Activated CD4-positive, CD25-positive, alpha-beta regulatory T cell treated with anti-CD3 and anti-CD28 coated beads, Interleukin-2, amount 50 U/mL, for 16 hours (primary cell): ENCODE measurements at regions not wholly inside any gene's neighbourhood (a gene's known extent, or its start where the extent isn't known, plus 50 kb on each side); places are given as distances from the start of the nearest gene placed in this dataset.

Source experiments
- DNase-seq: peaks from one replicate; pipeline ENCODE4 v3.0.0-alpha.2; 2020; ENCODE audit warnings: low read depth, low spot score

DNA sequence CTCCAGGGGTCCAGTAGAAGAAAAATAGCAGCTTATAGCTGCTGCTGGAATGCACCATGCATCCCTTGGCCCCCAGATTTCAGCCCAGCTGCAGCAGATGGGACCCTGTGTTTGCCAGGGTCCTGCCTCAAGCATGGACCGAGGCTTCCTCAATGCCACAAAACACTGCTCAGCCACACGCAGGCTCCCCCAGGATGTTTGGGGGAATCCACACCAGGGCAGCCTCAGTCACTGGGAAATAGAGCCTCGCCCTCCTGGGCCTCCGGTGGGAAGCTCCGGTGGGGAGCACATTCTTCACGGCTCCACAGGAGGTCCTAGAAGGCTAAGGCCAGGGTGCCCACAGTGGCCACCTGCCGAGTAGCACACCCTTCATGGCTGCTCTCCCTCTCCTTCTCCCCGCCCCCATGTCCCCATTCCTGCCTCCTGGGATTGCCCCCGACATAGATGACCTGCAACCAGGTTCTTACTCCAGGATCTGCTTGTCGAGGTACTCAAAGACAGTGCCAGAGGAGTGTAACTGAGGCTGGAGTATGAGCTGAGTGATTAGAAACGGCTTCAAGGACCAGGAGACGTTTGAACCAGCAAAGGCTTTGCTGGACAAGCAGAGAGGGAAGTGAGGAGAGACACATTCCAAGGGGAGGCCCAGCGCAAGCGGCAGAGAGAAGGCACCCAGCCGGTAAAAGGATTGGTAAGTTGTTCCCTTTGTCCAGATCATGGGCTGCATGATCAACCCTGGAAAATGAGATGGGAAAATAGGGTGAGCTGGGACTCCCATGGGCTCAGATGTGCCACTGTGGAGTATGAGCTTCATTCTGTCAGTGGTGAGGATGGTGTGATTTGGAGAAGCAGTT is 110.7 kb upstream of the UQCRFS1 start:
- DNase-seq = no peak

DNA sequence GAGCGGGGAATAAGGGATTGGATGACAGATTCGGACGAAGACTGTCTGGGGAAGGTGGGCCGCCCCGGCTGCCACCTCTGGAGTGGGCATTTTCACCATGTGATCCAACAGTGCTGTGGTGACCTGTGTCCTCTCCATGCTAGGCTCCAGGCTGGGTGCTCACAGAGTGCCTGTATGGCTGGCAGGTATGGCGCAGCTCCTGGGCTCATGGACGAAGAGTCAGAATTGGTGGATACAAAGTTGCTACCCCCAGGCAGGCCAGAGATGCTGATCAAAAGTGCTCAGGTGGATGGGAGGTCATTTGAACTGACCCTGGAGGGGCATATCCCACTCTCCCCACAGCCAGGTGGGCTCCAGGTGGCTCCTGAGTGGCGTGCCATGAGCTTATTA is 111.3 kb upstream of the UQCRFS1 start:
- DNase-seq = no peak

DNA sequence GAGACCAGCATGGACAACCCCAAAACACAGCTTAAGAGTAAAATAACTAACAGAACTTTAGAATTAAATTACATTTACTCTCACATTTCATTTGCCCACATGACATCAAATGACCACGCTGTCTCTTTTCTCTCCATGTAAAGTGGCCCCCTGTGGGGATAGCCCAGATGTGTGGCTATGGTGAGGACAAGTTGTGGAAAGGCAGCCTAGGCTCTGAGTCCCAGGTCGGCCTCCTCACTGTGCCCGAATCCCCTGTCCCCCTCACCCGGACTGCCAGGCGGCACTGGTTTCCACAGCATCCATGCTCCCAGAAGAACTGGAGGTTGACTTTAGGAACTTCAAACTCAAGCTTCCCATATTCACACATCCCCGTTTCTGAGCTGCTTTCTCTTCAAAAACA is 111.8 kb upstream of the UQCRFS1 start:
- no peak for DNase-seq

DNA sequence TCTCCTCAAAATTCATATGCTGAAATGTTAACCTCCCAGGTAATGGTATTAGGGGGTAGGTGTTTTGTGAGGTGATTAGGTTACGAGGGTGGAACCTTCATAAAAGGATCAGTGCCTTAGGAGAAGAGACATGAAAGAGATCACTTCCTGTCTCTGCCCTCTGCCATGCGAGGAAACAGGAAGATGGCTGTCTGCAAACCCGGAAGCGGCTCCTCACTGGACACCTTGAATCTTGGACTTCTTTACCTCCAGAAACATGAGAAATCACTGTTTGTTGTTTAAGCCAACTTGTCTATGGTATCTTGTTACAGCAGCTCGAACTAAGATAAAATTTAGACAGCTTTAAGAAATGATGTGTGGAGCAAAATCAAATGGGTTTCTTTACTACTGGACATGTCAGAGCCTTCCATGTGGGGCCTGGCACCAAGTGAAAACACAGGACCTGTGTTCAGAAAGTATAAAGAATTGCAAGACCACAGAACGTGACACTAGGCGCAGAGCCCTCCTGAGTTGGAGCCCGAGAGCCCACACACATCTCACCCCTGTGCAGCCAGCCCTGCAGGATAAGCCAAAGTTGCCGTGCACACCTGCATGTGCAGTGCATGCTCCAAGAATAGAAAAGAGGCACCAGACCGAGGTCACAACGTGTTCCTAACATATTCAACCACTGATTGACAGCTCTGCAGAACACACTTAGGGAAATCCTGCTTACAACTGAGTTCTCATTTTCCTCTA is 112.5 kb upstream of the UQCRFS1 start:
- DNase-seq = no peak

DNA sequence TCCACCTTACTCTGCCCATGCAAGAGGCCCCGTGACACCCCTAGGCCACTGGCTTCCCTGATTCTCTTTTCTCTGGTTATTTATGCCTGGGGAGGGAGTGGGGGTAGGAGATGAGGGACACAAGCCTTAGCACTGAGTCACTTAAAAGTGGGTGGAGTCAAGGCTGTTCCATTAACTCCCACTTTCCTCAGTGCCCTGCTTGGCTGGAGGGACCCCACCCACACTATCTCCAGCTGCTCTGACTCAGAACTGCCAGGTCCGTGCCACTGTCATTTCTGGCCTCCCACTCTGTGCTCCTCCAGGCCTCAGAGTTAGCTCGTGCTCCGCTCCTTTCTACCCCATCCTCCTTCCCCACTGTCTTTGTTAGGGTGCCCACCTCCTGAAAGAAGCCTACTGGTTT is 113.4 kb upstream of the UQCRFS1 start:
- no peak for DNase-seq

DNA sequence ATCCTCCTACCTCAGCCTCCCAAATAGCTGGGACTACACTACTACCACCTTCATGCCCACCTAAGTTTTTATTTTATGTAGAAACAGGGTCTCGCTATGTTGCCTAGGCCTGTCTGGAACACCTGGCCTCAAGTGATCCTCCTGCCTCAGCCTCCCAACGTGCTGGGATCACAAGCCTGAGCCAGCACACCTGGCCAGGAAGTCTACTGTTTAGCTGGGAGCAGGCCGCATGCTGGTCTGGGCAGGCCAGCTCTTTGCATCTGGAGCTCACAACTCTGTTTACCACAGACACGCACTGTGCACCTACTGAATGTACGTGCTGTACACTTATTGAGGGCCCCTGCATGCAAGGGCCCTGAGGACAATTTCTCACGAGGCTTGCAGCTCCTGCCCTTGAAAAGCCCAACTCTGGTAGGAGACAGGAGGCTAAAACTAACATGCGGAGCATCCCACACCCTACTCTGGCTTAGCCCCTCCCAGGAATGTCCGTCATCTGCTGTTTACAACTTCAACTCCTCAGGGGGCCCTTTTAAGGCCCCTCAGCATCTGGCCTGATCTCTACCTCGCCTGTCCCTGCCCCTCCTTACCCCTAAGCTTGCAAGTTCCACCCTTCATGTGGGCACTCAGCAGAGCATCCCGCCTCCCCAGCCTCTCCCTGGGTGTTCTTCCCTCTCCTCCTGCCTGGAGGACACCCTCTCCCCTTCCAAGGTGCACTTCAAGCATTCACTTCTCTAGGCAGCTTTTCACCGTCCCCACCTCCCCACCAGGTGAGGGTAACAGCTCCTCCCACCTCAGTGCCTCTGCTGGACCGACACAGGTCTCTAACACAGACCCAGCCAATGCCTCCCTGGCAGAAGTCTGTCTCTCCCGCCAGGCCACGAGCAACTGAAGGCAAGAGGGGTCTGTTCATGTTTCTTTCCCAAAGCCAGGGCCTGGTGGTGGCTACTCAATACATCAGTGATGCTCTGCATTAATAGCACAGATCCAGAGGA is 114.2 kb upstream of the UQCRFS1 start:
- DNase-seq = no peak

DNA sequence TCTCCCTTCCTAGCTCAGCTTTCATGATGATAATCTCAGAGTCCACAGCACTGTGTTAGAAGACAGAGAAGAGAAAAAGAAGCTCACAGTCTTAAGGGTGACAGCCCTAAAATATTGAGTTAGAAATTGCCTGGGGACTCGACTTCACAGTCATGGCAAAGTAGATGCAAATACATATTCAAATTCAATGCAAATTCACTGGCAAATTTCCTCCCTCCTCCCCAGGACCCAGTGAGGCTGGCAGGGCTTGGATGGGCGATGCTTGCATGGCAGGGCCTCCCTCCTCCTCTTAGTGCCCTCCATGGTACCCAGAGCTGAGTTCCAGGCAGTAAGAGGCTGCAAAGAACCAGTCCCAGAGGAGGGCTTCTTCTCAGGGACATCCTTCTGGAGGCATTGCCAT is 115.6 kb upstream of the UQCRFS1 start:
- no peak for DNase-seq

DNA sequence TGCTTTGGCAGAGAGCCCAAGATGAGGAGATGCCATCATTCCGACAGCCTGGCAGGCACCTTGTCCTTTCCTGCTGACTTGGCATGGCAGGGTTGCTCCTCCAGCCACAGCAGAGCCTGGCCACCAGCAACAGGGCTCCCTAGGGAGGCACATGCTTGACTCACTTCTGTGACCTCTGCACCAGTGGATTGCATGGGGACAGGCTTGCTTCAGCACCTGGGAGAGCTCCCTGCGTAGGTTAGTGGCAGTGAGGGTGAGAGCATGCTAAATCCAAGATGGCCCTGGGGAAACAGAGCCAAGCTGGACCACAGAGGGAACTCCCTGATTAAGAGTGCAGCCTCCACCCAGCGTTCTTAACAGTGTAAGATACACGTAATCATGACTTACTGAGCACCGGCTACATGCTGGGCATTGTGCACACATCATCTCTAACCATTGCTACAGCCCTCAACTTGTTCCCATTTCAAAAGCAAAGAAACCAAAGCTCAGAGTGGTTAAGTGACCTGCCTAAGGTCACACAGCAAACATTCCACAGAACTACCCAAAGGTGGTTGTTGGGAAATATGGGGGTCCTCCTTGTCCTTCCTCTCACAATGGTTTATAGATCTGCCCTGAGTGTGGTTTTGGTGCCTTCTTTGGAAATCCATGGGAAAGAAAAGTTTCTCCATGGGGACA is 116.6 kb upstream of the UQCRFS1 start:
- DNase-seq = no peak

DNA sequence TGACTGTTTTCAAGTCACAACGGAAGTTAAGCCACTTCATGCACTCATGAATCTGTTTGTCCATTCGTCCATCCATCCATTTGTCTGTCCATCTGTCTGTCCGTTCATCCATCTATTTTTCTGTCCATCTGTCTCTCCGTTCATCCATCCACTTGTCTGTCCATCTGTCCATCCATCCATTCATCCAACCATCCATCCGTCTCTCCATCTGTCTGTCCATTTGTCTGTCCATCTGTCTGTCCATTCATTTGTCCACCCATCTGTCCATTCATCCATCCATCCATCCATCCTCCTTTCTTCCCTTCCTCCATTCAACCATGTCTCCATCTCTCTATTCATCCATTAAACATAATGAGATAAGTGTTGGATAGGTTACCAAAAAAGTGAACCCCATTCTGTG is 123.5 kb upstream of the UQCRFS1 start:
- no peak for DNase-seq

DNA sequence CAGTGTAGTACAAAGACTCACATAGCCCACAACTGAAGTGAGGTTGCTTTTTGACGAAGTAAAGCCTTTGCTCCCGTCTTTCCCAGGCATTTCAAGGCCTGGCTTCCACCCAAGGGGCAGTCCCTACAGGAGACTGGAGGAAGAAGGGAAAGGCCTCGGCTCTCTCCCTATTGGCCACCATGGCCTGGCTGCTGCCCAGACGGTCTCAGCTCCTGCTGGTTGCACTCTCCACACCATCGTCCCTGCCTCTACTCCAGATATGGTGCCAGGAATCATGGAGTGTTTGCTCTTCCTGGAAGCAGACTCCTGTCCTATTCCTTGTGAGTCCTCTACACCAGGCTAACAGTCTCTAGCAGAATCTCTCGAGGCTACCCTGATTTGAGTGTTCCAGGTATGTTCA is 124.1 kb upstream of the UQCRFS1 start:
- no peak for DNase-seq

DNA sequence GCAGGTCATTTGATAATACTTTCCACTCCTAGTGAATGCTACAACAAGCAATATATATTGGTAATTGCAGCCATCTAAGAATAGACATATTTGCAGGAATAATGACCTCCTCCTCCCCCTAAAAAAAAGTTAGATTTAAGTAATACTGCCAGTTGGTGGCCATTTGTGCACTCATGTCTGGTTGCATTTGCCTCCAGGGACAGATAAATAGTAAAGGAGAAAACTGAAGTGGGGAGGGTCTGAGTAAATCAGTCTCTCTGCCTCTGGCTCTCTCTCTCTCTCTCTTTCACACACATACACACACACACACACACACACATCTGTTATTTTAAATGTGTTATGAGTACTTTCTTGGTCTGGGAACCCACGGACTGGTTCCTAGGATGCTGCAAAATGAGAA is 125.5 kb upstream of the UQCRFS1 start:
- DNase-seq = no peak

DNA sequence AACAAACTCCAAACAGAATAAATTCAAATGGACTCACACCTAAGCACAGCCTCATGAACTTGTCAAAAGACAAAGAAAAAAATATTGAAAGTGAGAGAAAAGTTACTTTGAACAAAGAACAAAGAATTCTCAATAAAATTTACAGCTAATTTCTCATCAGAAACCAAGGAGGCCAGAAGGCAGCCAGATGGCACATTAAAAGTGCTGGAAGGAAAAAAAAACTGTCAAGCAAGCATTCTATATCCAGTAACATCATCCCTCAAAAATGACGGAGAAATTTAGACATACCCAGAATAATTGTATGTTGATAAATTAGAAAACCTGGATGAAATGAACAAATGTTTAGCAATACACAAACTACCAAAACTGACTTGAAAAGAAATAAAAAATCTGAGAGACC is 129.8 kb upstream of the UQCRFS1 start:
- no peak for DNase-seq

DNA sequence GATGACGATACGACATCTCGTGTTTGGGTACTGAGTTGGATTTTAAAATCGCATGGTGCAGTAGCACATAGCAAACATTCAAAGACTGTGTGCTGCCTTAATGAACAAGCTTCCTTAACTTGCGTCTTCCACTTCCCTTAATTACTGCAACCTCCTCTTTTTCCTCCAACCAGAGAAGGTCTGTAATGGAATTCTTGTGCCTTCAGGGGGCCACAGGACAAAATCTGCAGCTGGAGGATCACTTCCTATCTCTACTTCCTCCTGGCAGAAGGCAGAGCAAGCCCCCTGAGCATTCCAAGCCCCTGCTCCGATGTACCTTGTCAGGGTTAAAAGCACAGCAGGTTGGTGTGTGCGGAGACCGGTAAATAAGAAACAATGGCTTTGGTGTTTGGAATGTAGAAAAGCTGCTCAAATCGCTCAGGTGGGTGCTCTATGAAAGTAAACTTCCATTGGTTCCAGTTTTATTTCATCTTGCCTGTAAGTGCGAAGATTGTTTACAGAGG is 151.3 kb upstream of the UQCRFS1 start:
- DNase-seq = no peak

DNA sequence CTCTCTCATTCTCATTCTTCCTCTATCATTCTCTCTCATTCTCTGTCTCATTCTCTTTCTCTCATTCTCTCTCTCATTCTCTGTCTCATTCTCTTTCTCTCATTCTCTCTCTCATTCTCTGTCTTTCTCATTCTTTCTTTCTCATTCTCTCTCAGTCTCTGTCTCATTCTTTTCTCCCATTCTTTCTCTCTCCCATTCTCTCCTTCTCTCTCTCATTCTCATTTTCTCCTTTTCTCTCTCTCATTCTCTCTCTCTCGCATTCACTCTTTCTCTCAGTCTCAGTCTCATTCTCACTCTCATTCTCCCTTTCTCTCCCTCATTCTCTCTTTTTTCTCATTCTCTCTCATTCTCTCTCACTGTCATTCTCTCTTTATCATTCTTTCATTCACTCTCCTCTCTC is 152.0 kb upstream of the UQCRFS1 start:
- DNase-seq = no peak

DNA sequence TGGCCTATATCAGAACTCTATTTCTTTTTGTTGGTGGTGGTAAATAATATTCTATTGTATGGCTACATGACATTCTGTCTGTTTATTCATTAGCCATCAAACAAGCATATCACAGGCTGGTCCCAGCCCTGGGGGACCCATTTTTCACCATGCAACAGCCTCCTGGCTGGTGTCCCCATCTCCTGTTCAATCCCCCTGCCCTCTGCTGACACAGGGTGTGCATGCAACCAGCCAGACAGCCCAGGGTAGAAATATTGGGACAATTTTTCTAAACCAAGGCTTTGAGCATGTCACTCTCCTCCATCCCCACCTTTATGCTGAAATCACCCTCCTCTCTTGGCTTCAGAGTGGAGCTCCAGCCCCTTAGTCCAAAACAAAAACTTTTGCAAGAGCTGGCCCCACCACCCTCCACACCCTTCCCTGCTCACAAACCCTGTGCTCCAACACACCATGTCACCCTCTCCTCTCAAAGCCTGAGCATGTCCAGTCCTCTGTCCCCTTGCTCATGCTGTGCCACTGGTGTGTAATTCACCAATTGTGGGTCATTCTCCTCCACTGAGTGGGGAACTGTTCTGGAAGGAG is 153.0 kb upstream of the UQCRFS1 start:
- no peak for DNase-seq

DNA sequence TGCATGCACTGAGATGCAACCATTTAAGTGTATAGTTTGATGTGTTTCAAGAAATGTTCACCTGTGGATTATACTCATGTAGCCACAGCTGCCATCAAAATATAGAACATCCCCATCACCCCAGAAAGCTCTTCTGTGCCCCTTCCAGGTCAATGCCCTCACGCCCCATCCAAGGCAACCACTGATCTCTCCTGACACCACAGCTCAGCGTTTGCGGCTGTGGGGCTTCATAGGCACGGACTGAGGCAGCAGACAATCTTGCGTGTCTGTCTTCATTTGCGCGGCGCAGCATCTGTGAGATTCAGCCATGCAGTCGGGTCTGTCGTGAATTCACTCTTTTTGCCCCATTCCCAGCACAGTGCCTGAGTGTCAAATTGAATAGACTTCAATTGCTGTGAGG is 153.8 kb upstream of the UQCRFS1 start:
- DNase-seq = no peak

DNA sequence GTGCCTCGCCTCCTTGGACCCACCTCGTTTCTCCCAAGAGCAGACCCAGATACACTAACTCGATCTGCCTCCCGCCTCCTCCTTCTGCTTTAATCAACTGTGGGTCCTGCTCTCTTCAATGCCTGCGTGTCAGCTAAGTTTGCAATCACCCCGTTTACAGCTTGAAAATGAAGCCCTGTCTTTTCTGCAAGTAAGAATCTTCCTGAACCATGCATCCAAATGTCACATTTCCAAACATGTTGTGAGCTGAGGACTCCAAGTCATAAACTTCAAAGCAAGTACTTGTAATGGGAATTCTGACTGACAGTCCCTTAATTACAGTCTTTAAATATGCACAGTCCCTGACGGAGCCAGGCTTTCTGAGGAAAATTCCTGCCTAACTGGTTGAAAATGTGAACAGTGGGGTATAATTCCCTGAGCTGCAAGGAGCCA is 154.9 kb upstream of the UQCRFS1 start:
- no peak for DNase-seq

DNA sequence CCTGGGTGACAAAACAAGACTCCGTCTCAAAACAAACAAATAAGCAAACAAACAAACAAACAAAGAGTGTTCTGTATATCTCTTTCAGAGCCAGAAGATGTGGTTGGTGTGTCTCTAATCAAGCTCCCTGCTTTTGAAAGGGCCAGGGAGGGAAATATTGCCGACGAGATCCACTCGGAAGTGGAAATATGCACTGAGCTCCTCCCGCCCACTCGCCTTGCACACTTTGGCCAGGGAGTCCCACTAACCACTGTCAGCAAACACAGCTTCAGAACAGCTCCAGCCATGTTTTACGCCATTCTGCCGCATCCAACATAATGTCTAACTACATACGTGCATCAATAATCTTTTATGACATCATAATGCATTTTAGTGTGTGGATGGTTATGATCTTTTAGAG is 155.5 kb upstream of the VSTM2B start:
- DNase-seq = no peak

DNA sequence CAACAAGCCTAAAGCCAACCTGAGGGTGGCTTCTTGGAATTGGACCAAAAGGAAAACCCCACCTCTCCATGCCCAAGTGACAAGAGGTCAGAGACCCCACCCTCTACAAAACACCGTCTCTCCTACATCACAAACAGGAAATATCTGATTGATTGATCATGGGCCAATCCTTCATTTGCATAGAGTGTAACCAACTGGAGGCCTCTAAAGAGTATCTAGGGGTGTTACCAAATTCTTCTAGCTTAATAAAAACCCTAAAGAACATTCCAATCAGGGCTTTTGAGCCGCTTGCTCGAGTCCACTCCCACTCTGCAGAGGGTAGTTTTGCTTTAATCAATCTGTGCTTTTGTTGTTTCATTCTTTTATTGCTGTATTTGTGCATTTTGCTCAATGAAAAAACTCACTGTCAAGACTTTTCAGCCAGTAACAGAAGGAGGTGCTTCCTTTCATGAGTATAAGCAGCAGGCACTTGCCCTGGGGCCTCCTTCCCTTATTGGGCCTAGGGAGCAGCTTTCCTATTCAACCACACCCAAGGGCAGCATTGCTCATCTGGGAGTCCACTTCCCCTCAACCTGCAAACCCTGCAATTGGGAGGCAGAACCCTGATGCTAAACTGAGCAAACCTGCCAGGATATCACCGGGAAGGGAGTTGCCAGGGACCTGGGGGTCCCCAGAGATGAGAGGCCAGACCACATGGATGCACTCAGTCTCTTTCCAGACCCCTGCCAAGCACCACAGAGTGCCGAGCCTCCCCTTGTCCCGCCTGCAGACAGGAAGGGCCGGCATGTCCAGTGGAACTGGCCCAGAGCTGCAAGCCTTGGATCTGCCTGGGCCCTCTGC is 154.3 kb upstream of the VSTM2B start:
- no peak for DNase-seq

DNA sequence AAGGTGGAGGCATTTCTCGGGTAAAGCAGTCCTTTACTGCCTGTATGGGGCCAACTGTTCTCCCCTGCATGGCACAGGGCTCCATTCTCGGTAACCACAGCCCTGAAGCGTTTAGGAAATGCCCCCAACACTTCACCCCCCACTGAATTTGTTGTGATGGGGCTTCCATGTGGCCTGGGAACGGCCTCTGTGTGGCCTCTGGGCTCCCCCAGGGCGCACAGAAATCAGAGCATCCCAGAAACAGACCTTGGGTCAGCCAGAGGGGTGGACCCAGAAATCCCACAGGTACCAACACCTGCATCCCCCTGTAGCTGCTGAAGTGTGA is 153.7 kb upstream of the VSTM2B start:
- DNase-seq = no peak
